ENCODE measurements at regions not wholly inside any gene's neighbourhood (a gene's known extent, or its start where the extent isn't known, plus 50 kb on each side); places are given as distances from the start of the nearest gene placed in this dataset.

DNA sequence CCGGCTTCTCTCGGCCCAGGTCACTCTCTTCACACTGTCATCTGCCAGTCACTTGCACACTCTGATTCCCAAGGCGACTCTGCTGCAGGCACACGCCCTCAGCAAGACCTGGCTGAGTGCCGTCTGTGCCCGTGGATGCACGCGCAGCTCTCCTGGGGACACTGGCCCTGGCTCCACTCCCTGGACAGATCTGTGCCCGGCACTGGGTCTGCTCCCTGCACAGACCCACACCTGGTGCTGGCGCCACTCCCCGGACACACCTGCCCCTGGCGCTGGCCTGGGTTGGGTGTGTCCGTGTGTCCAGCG is 133.2 kb downstream of the DNAJB6 start:
- Histone ChIP-seq H3K4me1 (peaks cover 0 to 8% (median 0%) of the 10 kb centered on the region in 12 donors), H3K36me3 (no peaks in the 10 kb centered on the region), H3K27ac (no peak overlapping the region), H3K27me3 (peaks cover 0 to 38% (median 6%) of the 10 kb centered on the region in 9 donors), H3K9me3 (peaks cover 0 to 26% (median 10%) of the 10 kb centered on the region in 12 donors), H3K4me3 (no peak overlapping the region)
- no peak for ATAC-seq
- DNase-seq = no peak
- WGBS, 4 donors = 91 to 92% (median 92%) methylated on average over 5 to 14 of the region's 14 CpGs
- intact Hi-C loops (cut with DNase I) = no loop called here
- TF ChIP-seq, protein P1, sequence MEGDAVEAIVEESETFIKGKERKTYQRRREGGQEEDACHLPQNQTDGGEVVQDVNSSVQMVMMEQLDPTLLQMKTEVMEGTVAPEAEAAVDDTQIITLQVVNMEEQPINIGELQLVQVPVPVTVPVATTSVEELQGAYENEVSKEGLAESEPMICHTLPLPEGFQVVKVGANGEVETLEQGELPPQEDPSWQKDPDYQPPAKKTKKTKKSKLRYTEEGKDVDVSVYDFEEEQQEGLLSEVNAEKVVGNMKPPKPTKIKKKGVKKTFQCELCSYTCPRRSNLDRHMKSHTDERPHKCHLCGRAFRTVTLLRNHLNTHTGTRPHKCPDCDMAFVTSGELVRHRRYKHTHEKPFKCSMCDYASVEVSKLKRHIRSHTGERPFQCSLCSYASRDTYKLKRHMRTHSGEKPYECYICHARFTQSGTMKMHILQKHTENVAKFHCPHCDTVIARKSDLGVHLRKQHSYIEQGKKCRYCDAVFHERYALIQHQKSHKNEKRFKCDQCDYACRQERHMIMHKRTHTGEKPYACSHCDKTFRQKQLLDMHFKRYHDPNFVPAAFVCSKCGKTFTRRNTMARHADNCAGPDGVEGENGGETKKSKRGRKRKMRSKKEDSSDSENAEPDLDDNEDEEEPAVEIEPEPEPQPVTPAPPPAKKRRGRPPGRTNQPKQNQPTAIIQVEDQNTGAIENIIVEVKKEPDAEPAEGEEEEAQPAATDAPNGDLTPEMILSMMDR (IDR thresholded peaks at IDR 0.05) = no peak
- TF ChIP-seq POLR2A (IDR thresholded peaks at IDR 0.05) = no peak

GRCh38 chr7:157470701-157471131 is 133.9 kb downstream of the DNAJB6 start:
- H3K4me1 ChIP-seq = peaks cover 0 to 8% (median 0%) of the 10 kb centered on the region in 12 donors
- no peak overlapping the region for H3K27ac ChIP-seq
- intact Hi-C loops (cut with DNase I) = no loop called here
- DNase-seq (no peak), ATAC-seq (no peak)
- no peak for TF ChIP-seq POLR2A (IDR thresholded peaks at IDR 0.05)
- TF ChIP-seq, protein P1 (IDR thresholded peaks at IDR 0.05) = no peak
- H3K4me3 ChIP-seq = no peak overlapping the region
- no peaks in the 10 kb centered on the region for H3K36me3 ChIP-seq
- WGBS, 4 donors = 88 to 91% (median 90%) methylated on average over 14 to 17 of the region's 17 CpGs
- H3K27me3 ChIP-seq = peaks cover 0 to 32% (median 0%) of the 10 kb centered on the region in 9 donors
- peaks cover 0 to 26% (median 10%) of the 10 kb centered on the region in 12 donors for H3K9me3 ChIP-seq

DNA sequence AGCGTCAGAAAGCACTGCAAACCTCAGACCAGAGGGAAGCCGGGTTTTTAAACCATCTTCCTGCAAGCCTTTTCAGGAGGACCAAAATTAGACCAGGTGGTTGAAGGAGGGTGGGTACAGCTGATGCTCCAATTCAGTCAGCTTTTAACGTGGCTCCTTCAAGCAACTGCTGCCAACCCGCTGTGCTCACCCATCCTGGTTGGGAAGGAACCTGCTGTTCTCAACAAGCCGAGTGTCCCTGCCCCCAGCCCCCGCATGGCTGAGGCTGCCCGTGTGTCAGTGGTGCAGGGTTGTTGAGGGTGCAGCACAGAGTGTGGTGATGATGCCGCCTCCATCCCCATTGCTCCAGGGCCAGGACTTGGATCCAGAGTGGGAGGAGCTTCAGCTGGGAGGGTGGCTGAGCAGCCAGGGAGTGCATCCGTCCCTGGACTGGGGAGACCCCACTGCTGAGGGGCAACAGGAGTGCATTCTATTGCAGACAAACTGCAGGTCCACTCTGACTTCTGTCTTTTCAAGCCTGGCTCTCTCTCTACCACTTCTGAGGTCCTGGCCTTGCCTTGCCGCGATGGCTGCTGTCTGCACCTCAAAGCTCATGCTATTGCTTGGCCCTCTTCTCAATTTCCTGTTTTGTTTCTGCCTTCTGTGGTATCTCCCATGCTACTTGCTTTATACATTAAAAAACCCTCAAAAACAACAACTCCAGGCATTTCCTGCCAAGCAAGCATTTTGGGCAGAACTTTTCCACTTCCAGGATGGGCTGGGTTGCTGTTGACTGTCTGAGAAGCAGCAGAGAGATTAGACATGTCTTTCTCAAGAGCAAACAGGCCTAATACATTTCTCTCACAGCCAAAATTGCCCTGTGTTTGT is 134.7 kb downstream of the DNAJB6 start:
- intact Hi-C loops (cut with DNase I) = no loop called here
- WGBS, 4 donors = 68 to 80% (median 70%) methylated on average over 11 of the region's 11 CpGs

More for the DNA sequence above, 134.7 kb downstream of the DNAJB6 start:
- ATAC-seq = no peak
- Histone ChIP-seq H3K4me3 (no peak overlapping the region), H3K27ac (peak overlapping the region in 1 of 12 donors; percentile 27), H3K9me3 (peaks cover 0 to 26% (median 10%) of the 10 kb centered on the region in 12 donors), H3K27me3 (peaks cover 0 to 24% (median 0%) of the 10 kb centered on the region in 9 donors), H3K4me1 (peaks cover 0 to 8% (median 0%) of the 10 kb centered on the region in 12 donors), H3K36me3 (no peaks in the 10 kb centered on the region)
- no peak for DNase-seq
- TF ChIP-seq, protein P1 (IDR thresholded peaks at IDR 0.05) = no peak
- TF ChIP-seq POLR2A (IDR thresholded peaks at IDR 0.05) = no peak

Data from heart left ventricle (tissue), 16 donors.